ENCODE measurements at regions not wholly inside any gene's neighbourhood (a gene's known extent, or its start where the extent isn't known, plus 50 kb on each side); places are given as distances from the start of the nearest gene placed in this dataset.

DNA sequence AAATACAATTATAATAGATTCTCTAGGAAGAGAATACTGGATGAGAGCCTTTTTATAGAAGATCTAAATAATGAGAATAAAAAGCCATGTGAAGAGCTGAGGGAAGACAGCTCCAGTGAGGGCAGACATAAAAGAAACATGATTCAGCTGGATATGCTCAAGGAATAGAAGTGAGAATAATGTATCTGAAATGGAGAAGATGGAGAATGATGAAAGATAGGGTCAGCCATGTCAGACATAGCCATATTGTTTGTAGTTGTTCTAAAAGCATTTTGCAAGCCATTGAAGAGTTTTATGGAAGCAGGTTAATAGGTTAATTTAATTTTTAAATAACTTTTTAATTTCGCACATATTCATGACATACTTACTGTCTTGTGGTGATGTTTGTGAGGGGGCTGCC lies 713.5 kb upstream of the ARPP21 start:
- Histone ChIP-seq H3K79me2 (replicated peaks; ENCODE audit: insufficient read depth, low read length) (no peaks in the 10 kb centered on the region), H3K9me3 (ENCODE audit: low read length) (peaks cover 4% of the 10 kb centered on the region), H3K9ac (ENCODE audit: low read length) (no peak overlapping the region), H3K36me3 (ENCODE audit: insufficient read depth, low read length) (no peaks in the 10 kb centered on the region), H3K9me2 (ENCODE audit: insufficient read depth, low read length) (no peaks in the 10 kb centered on the region), H3F3A (ENCODE audit: insufficient read depth, low read length, poor library complexity, severe bottlenecking) (no peaks in the 10 kb centered on the region), H4K20me1 (ENCODE audit: insufficient read depth) (no peaks in the 10 kb centered on the region), H3K27me3 (ENCODE audit: insufficient read depth, low read depth, low read length) (no peaks in the 10 kb centered on the region), H3K4me3 (ENCODE audit: low read length) (no peak overlapping the region), H3K27ac (ENCODE audit: low read length) (no peak overlapping the region), H3K4me2 (ENCODE audit: low read length) (no peak overlapping the region), H2AFZ (ENCODE audit: low read depth, low read length) (no peak overlapping the region)
- no peak for TF ChIP-seq TAF1 (IDR thresholded peaks at IDR 0.05; ENCODE audit: low read depth)
- TF ChIP-seq, protein P1, sequence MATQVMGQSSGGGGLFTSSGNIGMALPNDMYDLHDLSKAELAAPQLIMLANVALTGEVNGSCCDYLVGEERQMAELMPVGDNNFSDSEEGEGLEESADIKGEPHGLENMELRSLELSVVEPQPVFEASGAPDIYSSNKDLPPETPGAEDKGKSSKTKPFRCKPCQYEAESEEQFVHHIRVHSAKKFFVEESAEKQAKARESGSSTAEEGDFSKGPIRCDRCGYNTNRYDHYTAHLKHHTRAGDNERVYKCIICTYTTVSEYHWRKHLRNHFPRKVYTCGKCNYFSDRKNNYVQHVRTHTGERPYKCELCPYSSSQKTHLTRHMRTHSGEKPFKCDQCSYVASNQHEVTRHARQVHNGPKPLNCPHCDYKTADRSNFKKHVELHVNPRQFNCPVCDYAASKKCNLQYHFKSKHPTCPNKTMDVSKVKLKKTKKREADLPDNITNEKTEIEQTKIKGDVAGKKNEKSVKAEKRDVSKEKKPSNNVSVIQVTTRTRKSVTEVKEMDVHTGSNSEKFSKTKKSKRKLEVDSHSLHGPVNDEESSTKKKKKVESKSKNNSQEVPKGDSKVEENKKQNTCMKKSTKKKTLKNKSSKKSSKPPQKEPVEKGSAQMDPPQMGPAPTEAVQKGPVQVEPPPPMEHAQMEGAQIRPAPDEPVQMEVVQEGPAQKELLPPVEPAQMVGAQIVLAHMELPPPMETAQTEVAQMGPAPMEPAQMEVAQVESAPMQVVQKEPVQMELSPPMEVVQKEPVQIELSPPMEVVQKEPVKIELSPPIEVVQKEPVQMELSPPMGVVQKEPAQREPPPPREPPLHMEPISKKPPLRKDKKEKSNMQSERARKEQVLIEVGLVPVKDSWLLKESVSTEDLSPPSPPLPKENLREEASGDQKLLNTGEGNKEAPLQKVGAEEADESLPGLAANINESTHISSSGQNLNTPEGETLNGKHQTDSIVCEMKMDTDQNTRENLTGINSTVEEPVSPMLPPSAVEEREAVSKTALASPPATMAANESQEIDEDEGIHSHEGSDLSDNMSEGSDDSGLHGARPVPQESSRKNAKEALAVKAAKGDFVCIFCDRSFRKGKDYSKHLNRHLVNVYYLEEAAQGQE (IDR thresholded peaks at IDR 0.05; ENCODE audit: borderline replicate concordance) = no peak
- no peak for TF ChIP-seq EZH2 (IDR thresholded peaks at IDR 0.05; ENCODE audit: borderline replicate concordance, insufficient read depth, low read length, poor library complexity, severe bottlenecking)
- TF ChIP-seq SMC3 (conservative IDR thresholded peaks at IDR 0.05; ENCODE audit: poor library complexity) = no peak
- TF ChIP-seq, protein P2, sequence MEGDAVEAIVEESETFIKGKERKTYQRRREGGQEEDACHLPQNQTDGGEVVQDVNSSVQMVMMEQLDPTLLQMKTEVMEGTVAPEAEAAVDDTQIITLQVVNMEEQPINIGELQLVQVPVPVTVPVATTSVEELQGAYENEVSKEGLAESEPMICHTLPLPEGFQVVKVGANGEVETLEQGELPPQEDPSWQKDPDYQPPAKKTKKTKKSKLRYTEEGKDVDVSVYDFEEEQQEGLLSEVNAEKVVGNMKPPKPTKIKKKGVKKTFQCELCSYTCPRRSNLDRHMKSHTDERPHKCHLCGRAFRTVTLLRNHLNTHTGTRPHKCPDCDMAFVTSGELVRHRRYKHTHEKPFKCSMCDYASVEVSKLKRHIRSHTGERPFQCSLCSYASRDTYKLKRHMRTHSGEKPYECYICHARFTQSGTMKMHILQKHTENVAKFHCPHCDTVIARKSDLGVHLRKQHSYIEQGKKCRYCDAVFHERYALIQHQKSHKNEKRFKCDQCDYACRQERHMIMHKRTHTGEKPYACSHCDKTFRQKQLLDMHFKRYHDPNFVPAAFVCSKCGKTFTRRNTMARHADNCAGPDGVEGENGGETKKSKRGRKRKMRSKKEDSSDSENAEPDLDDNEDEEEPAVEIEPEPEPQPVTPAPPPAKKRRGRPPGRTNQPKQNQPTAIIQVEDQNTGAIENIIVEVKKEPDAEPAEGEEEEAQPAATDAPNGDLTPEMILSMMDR (IDR thresholded peaks at IDR 0.05; ENCODE audit: poor library complexity, severe bottlenecking) = no peak
- TF ChIP-seq MXI1 (conservative IDR thresholded peaks at IDR 0.05; ENCODE audit: poor library complexity, severe bottlenecking) = no peak
- no peak for TF ChIP-seq POLR2AphosphoS5 (IDR thresholded peaks at IDR 0.05)

DNA sequence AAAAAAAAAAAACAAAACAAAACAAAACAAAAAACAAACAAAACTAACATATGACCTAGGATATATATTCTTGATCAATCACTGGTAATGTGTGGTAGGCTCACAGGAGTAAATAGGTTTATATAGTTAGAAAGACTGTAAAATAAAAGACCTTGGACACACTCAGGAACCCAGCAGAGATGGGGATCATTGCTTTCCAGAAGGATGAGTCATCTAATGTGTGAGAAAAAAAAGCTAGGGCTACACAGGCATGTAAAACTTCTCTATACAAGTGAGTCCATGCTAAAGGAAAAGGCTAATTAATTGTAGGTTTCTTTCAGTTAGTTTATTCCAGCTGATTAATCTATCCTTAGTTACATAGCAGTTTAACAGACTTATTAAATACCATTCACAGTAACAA lies 710.3 kb upstream of the ARPP21 start:
- Histone ChIP-seq H3K4me3 (ENCODE audit: low read length) (no peak overlapping the region), H3K9me2 (ENCODE audit: insufficient read depth, low read length) (no peaks in the 10 kb centered on the region), H3K27ac (ENCODE audit: low read length) (no peak overlapping the region), H3K9me3 (ENCODE audit: low read length) (peaks cover 4% of the 10 kb centered on the region), H3F3A (ENCODE audit: insufficient read depth, low read length, poor library complexity, severe bottlenecking) (no peaks in the 10 kb centered on the region), H3K27me3 (ENCODE audit: insufficient read depth, low read depth, low read length) (no peaks in the 10 kb centered on the region), H2AFZ (ENCODE audit: low read depth, low read length) (no peak overlapping the region), H3K36me3 (ENCODE audit: insufficient read depth, low read length) (no peaks in the 10 kb centered on the region), H3K4me2 (ENCODE audit: low read length) (no peak overlapping the region), H3K9ac (ENCODE audit: low read length) (no peak overlapping the region), H4K20me1 (ENCODE audit: insufficient read depth) (no peaks in the 10 kb centered on the region), H3K79me2 (replicated peaks; ENCODE audit: insufficient read depth, low read length) (no peaks in the 10 kb centered on the region)
- TF ChIP-seq, protein P2 (IDR thresholded peaks at IDR 0.05; ENCODE audit: poor library complexity, severe bottlenecking) = no peak
- TF ChIP-seq, protein P1 (IDR thresholded peaks at IDR 0.05; ENCODE audit: borderline replicate concordance) = no peak
- TF ChIP-seq EZH2 (IDR thresholded peaks at IDR 0.05; ENCODE audit: borderline replicate concordance, insufficient read depth, low read length, poor library complexity, severe bottlenecking) (no peak), SMC3 (conservative IDR thresholded peaks at IDR 0.05; ENCODE audit: poor library complexity) (no peak)

All from neural cell (in vitro differentiated cells).